ENCODE measurements at regions not wholly inside any gene's neighbourhood (a gene's known extent, or its start where the extent isn't known, plus 50 kb on each side); places are given as distances from the start of the nearest gene placed in this dataset.
"Not testable (repeated sequence)": the region's sequence is repeated elsewhere in the genome, so short reads cannot be mapped to it uniquely, and the experiment has no call there.

DNA sequence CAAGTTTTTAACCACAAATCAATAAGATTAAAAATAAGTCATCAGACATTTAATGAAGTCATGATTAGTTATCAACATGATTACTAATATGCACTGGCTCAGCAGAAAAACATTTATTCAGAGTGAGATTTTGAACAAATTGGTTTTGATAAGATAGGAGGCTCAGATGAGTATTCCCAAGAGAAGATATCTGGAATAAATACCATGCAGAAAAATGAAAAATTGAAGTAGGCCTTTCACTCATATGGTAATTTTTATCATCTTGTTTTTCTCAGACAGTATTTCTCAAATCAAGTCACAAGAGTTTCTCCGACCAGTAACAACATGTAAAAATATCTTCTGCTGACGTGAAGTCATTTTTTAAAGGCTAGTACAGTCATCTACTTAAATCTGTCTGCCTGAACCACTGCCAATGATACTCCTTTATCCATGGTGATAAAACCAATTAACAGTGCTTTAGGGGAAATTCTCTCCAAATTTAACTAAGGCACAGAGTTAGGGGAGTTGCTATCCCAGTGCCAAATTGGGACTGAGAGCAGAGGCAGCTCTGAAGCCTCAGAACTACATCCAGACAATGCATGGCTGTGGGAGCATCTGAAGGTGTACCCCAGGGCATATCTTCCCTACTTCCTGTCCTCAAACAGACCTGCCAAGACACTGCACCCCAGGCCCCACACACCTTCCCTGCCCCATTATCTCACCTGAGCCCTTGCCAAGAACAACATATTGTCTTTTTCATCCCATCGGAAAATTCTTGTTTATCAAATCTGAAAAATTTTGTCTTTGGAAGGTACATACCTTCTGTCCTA is 105.5 kb upstream of the TSLP start:
- H3K4me3 ChIP-seq (ENCODE audit: insufficient read length, low read depth): no peak overlapping the region
- H3K36me3 ChIP-seq (ENCODE audit: insufficient read depth, insufficient read length, low read length): no peaks in the 10 kb centered on the region
- no peaks in the 10 kb centered on the region for H3K4me1 ChIP-seq (ENCODE audit: insufficient read depth, insufficient read length)
- DNase-seq (ENCODE audit: low read depth, low spot score): no peak
- H3K27me3 ChIP-seq (ENCODE audit: insufficient read depth, insufficient read length): no peaks in the 10 kb centered on the region
- H3K9me3 ChIP-seq (ENCODE audit: insufficient read depth, low read length): no peaks in the 10 kb centered on the region
- no peak overlapping the region for H3K9ac ChIP-seq (ENCODE audit: insufficient read length, low read depth)
- TF ChIP-seq SUZ12 (IDR thresholded peaks at IDR 0.05; ENCODE audit: extremely low read depth, insufficient read depth, insufficient read length) (no peak), ZNF274 (IDR thresholded peaks at IDR 0.05; ENCODE audit: low read depth, low read length) (no peak), YY1 (IDR thresholded peaks at IDR 0.05; ENCODE audit: insufficient read depth, insufficient read length) (no peak)

GRCh38 chr5:110968246-110969005 is 103.1 kb upstream of the TSLP start:
- no peak for TF ChIP-seq SUZ12 (IDR thresholded peaks at IDR 0.05; ENCODE audit: extremely low read depth, insufficient read depth, insufficient read length)
- no peak for TF ChIP-seq ZNF274 (IDR thresholded peaks at IDR 0.05; ENCODE audit: low read depth, low read length)
- TF ChIP-seq YY1 (IDR thresholded peaks at IDR 0.05; ENCODE audit: insufficient read depth, insufficient read length): no peak
- Histone ChIP-seq H3K4me3 (ENCODE audit: insufficient read length, low read depth) (no peak overlapping the region), H3K9ac (ENCODE audit: insufficient read length, low read depth) (no peak overlapping the region), H3K27me3 (ENCODE audit: insufficient read depth, insufficient read length) (no peaks in the 10 kb centered on the region), H3K36me3 (ENCODE audit: insufficient read depth, insufficient read length, low read length) (no peaks in the 10 kb centered on the region), H3K4me1 (ENCODE audit: insufficient read depth, insufficient read length) (no peaks in the 10 kb centered on the region), H3K9me3 (ENCODE audit: insufficient read depth, low read length) (no peaks in the 10 kb centered on the region)
- no peak for DNase-seq (ENCODE audit: low read depth, low spot score)

DNA sequence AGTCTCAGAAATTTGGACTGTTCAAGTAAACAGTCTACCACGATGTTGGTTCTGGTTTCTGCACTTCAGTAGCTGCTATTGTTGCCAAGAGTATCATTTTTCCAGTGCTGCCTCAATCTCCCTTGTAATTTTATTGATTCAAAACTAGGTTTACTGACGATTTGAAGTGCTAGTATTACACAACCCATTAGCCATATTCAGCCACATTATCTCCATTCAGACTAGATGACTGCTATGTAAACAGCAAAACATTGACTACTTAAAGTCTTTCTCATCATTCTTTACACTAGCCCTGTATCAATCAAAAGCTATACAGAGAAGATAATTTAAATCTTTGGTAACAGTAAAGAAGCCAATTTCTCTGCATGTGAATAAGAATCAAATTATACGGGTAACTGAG is 102.0 kb upstream of the TSLP start:
- Histone ChIP-seq H3K36me3 (ENCODE audit: insufficient read depth, insufficient read length, low read length) (no peaks in the 10 kb centered on the region), H3K27me3 (ENCODE audit: insufficient read depth, insufficient read length) (no peaks in the 10 kb centered on the region), H3K9ac (ENCODE audit: insufficient read length, low read depth) (no peak overlapping the region), H3K4me1 (ENCODE audit: insufficient read depth, insufficient read length) (no peaks in the 10 kb centered on the region), H3K9me3 (ENCODE audit: insufficient read depth, low read length) (no peaks in the 10 kb centered on the region), H3K4me3 (ENCODE audit: insufficient read length, low read depth) (no peak overlapping the region)
- no peak for DNase-seq (ENCODE audit: low read depth, low spot score)
- TF ChIP-seq ZNF274 (IDR thresholded peaks at IDR 0.05; ENCODE audit: low read depth, low read length): no peak
- TF ChIP-seq SUZ12 (IDR thresholded peaks at IDR 0.05; ENCODE audit: extremely low read depth, insufficient read depth, insufficient read length): no peak
- no peak for TF ChIP-seq YY1 (IDR thresholded peaks at IDR 0.05; ENCODE audit: insufficient read depth, insufficient read length)

GRCh38 chr5:110973510-110973909 is 98.0 kb upstream of the TSLP start:
- Histone ChIP-seq H3K9me3 (ENCODE audit: insufficient read depth, low read length) (no peaks in the 10 kb centered on the region), H3K36me3 (ENCODE audit: insufficient read depth, insufficient read length, low read length) (no peaks in the 10 kb centered on the region), H3K4me1 (ENCODE audit: insufficient read depth, insufficient read length) (no peaks in the 10 kb centered on the region), H3K4me3 (ENCODE audit: insufficient read length, low read depth) (no peak overlapping the region), H3K9ac (ENCODE audit: insufficient read length, low read depth) (no peak overlapping the region), H3K27me3 (ENCODE audit: insufficient read depth, insufficient read length) (no peaks in the 10 kb centered on the region)
- TF ChIP-seq YY1 (IDR thresholded peaks at IDR 0.05; ENCODE audit: insufficient read depth, insufficient read length) (no peak), SUZ12 (IDR thresholded peaks at IDR 0.05; ENCODE audit: extremely low read depth, insufficient read depth, insufficient read length) (no peak), ZNF274 (IDR thresholded peaks at IDR 0.05; ENCODE audit: low read depth, low read length) (no peak)
- no peak for DNase-seq (ENCODE audit: low read depth, low spot score)

- Histone ChIP-seq H3K4me3 (ENCODE audit: insufficient read length, low read depth) (no peak overlapping the region), H3K9ac (ENCODE audit: insufficient read length, low read depth) (no peak overlapping the region), H3K27me3 (ENCODE audit: insufficient read depth, insufficient read length) (no peaks in the 10 kb centered on the region), H3K4me1 (ENCODE audit: insufficient read depth, insufficient read length) (no peaks in the 10 kb centered on the region), H3K36me3 (ENCODE audit: insufficient read depth, insufficient read length, low read length) (no peaks in the 10 kb centered on the region), H3K9me3 (ENCODE audit: insufficient read depth, low read length) (peaks cover 4% of the 10 kb centered on the region; the same call in 1 of the 2 replicates)
- DNase-seq (ENCODE audit: low read depth, low spot score): no peak
- TF ChIP-seq SUZ12 (IDR thresholded peaks at IDR 0.05; ENCODE audit: extremely low read depth, insufficient read depth, insufficient read length) (no peak), YY1 (IDR thresholded peaks at IDR 0.05; ENCODE audit: insufficient read depth, insufficient read length) (no peak), ZNF274 (IDR thresholded peaks at IDR 0.05; ENCODE audit: low read depth, low read length) (no peak)
These were observed 93.6 kb upstream of the TSLP start for GRCh38 chr5:110977915-110978314.

DNA sequence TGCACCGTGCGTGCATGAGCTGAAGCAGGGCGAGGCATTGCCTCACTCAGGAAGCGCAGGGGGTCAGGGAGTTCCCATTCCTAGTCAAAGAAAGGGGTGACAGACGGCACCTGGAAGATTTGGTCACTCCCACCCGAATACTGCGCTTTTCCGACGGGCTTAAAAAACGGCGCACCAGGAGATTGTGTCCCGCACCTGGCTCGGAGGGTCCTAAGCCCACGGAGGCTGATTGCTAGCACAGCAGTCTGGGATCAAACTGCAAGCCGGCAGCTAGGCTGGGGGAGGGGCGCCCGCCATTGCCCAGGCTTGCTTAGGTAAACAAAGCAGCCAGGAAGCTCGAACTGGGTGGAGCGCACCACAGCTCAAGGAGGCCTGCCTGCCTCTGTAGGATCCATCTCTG is 85.6 kb upstream of the TSLP start:
- not testable (repeated sequence) for H3K36me3 ChIP-seq (ENCODE audit: insufficient read depth, insufficient read length, low read length); H3K9ac ChIP-seq (ENCODE audit: insufficient read length, low read depth); H3K4me1 ChIP-seq (ENCODE audit: insufficient read depth, insufficient read length); H3K9me3 ChIP-seq (ENCODE audit: insufficient read depth, low read length); H3K27me3 ChIP-seq (ENCODE audit: insufficient read depth, insufficient read length); DNase-seq (ENCODE audit: low read depth, low spot score); H3K4me3 ChIP-seq (ENCODE audit: insufficient read length, low read depth)

DNA sequence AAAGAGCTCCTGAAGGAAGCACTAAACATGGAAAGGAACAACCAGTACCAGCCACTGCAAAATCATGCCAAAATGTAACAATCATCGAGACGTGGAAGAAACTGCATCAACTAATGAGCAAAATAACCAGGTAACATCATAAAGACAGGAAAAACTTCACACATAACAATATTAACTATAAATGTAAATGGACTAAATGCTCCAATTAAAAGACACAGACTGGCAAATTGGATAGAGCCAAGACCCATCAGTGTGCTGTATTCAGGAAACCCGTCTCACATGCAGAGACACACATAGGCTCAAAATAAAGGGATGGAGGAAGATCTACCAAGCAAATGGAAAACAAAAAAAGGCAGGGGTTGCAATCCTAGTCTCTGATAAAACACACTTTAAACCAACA is 83.9 kb upstream of the TSLP start:
- not testable (repeated sequence) for H3K9ac ChIP-seq (ENCODE audit: insufficient read length, low read depth); H3K9me3 ChIP-seq (ENCODE audit: insufficient read depth, low read length); H3K4me1 ChIP-seq (ENCODE audit: insufficient read depth, insufficient read length); H3K4me3 ChIP-seq (ENCODE audit: insufficient read length, low read depth); H3K36me3 ChIP-seq (ENCODE audit: insufficient read depth, insufficient read length, low read length); H3K27me3 ChIP-seq (ENCODE audit: insufficient read depth, insufficient read length); DNase-seq (ENCODE audit: low read depth, low spot score)
